Endodermal cell (in vitro differentiated cells): ENCODE measurements at regions not wholly inside any gene's neighbourhood (a gene's known extent, or its start where the extent isn't known, plus 50 kb on each side); places are given as distances from the start of the nearest gene placed in this dataset.

Source experiments
- DNase-seq: peaks from one replicate; pipeline ENCODE4 v3.0.0-alpha.2; 2017
- H3K27ac ChIP-seq: 2 replicates; pipeline ENCODE4 v1.5.1; 2013; ENCODE audit warnings: mild to moderate bottlenecking, low read depth, low read length, moderate library complexity
- H3K27me3 ChIP-seq: 2 replicates; pipeline ENCODE4 v1.6.1; 2013; ENCODE audit warnings: mild to moderate bottlenecking, low read length, moderate library complexity; ENCODE audit not compliant: insufficient read depth, control insufficient read depth, poor library complexity, severe bottlenecking
- H3K36me3 ChIP-seq: 2 replicates; pipeline ENCODE4 v1.7.0; 2013; ENCODE audit warnings: mild to moderate bottlenecking, low read length, moderate library complexity; ENCODE audit not compliant: control insufficient read depth, insufficient read depth
- H3K4me1 ChIP-seq: one replicate; pipeline ENCODE4 v1.7.0; 2013; ENCODE audit warnings: low read length; ENCODE audit not compliant: control insufficient read depth, insufficient read depth
- H3K4me3 ChIP-seq: 2 replicates; pipeline ENCODE4 v1.5.1; 2013; ENCODE audit warnings: mild to moderate bottlenecking, low read length, moderate library complexity
- H3K9ac ChIP-seq: 2 replicates; pipeline ENCODE4 v1.6.1; 2013; ENCODE audit warnings: mild to moderate bottlenecking, low read length, moderate library complexity; ENCODE audit not compliant: poor library complexity, severe bottlenecking; ENCODE audit errors: extremely low read depth
- H3K9me3 ChIP-seq: 2 replicates; pipeline ENCODE4 v1.6.1; 2013; ENCODE audit warnings: mild to moderate bottlenecking, low read length, moderate library complexity; ENCODE audit not compliant: control insufficient read depth
- H3K27ac Mint-ChIP-seq: 2 replicates; pipeline ENCODE4 v1.8.0; 2020; ENCODE audit warnings: mixed read lengths
- H3K27me3 Mint-ChIP-seq: 2 replicates; pipeline ENCODE4 v1.8.0; 2021; ENCODE audit warnings: mild to moderate bottlenecking, mixed read lengths; ENCODE audit not compliant: insufficient read depth
- H3K36me3 Mint-ChIP-seq: 2 replicates; pipeline ENCODE4 v1.8.0; 2020; ENCODE audit warnings: low read depth, mixed read lengths
- H3K4me1 Mint-ChIP-seq: 2 replicates; pipeline ENCODE4 v1.8.0; 2020; ENCODE audit warnings: mixed read lengths
- H3K4me3 Mint-ChIP-seq: 2 replicates; pipeline ENCODE4 v1.8.0; 2020; ENCODE audit warnings: mild to moderate bottlenecking, moderate library complexity, mixed read lengths
- H3K9me3 Mint-ChIP-seq: 2 replicates; pipeline ENCODE4 v1.8.0; 2020; ENCODE audit warnings: mild to moderate bottlenecking, mixed read lengths
- CTCF ChIP-seq: fragments of 200-600 bp; sonication (generic); conservative IDR thresholded peaks from 2 replicates; pipeline ENCODE4 v1.5.0; 2021; ENCODE audit warnings: antibody characterized with exemption, mild to moderate bottlenecking
- WGBS, 2 experiments: methylation state at CpG; one replicate each; pipeline versions ENCODE4 v1.1.5 to v1.1.7; 2013; ENCODE audit warnings: missing lambda C conversion rate in 2 of 2, mixed read lengths in 1 of 2; ENCODE audit not compliant: insufficient coverage in 1 of 2, insufficient read length in 1 of 2; 5-methylcytosine and 5-hydroxymethylcytosine counted together

GRCh38 chr9:105865285-105865684 is 170.9 kb downstream of the TMEM38B start:
- WGBS, 2 experiments: 92 to 100% methylated on average over 2 to 4 of the region's 4 CpGs
- Histone ChIP-seq H3K27me3 (no peaks in the 10 kb centered on the region), H3K4me1 (no peaks in the 10 kb centered on the region), H3K9ac (no peak overlapping the region), H3K36me3 (no peaks in the 10 kb centered on the region), H3K4me3 (no peak overlapping the region), H3K27ac (no peak overlapping the region), H3K9me3 (no peaks in the 10 kb centered on the region)
- Mint-ChIP-seq H3K36me3 (no peaks in the 10 kb centered on the region), H3K27ac (no peak overlapping the region), H3K9me3 (no peaks in the 10 kb centered on the region), H3K4me3 (no peak overlapping the region), H3K27me3 (no peaks in the 10 kb centered on the region), H3K4me1 (no peaks in the 10 kb centered on the region)
- no peak for TF ChIP-seq CTCF
- no peak for DNase-seq

- no peak for DNase-seq
- Histone ChIP-seq H3K4me1 (no peaks in the 10 kb centered on the region), H3K4me3 (no peak overlapping the region), H3K36me3 (no peaks in the 10 kb centered on the region), H3K9me3 (no peaks in the 10 kb centered on the region), H3K27me3 (no peaks in the 10 kb centered on the region), H3K27ac (no peak overlapping the region), H3K9ac (no peak overlapping the region)
- Mint-ChIP-seq H3K36me3 (no peaks in the 10 kb centered on the region), H3K9me3 (no peaks in the 10 kb centered on the region), H3K4me1 (peaks cover 2% of the 10 kb centered on the region), H3K27me3 (no peaks in the 10 kb centered on the region), H3K27ac (no peak overlapping the region), H3K4me3 (no peak overlapping the region)
- TF ChIP-seq CTCF: peak; percentile 7
- 51 to 88% methylated on average over 2 of the region's 2 CpGs for WGBS, 2 experiments
Observed at GRCh38 chr9:105871540-105871939, 177.2 kb downstream of the TMEM38B start.

GRCh38 chr9:105873801-105874200 is 179.5 kb downstream of the TMEM38B start:
- TF ChIP-seq CTCF: no peak
- H3K36me3 ChIP-seq: no peaks in the 10 kb centered on the region
- Mint-ChIP-seq H3K9me3 (no peaks in the 10 kb centered on the region), H3K27ac (no peak overlapping the region), H3K4me1 (peaks cover 12% of the 10 kb centered on the region), H3K27me3 (no peaks in the 10 kb centered on the region), H3K36me3 (no peaks in the 10 kb centered on the region), H3K4me3 (no peak overlapping the region)
- 92 to 100% methylated on average over 3 of the region's 3 CpGs for WGBS, 2 experiments
- no peak overlapping the region for H3K4me3 ChIP-seq
- H3K27me3 ChIP-seq: no peaks in the 10 kb centered on the region
- no peak for DNase-seq
- H3K4me1 ChIP-seq: no peaks in the 10 kb centered on the region
- no peaks in the 10 kb centered on the region for H3K9me3 ChIP-seq
- no peak overlapping the region for H3K27ac ChIP-seq
- H3K9ac ChIP-seq: no peak overlapping the region
